Fibroblast of skin of scalp (primary cell): ENCODE measurements at regions not wholly inside any gene's neighbourhood (a gene's known extent, or its start where the extent isn't known, plus 50 kb on each side); places are given as distances from the start of the nearest gene placed in this dataset.

ENCODE experiments used
- DNase-seq: peaks from one replicate; pipeline ENCODE4 v3.0.0-alpha.2; 2013

GRCh38 chr13:109853153-109853552, 66.8 kb upstream of the IRS2 start:
- DNase-seq: no peak

DNA sequence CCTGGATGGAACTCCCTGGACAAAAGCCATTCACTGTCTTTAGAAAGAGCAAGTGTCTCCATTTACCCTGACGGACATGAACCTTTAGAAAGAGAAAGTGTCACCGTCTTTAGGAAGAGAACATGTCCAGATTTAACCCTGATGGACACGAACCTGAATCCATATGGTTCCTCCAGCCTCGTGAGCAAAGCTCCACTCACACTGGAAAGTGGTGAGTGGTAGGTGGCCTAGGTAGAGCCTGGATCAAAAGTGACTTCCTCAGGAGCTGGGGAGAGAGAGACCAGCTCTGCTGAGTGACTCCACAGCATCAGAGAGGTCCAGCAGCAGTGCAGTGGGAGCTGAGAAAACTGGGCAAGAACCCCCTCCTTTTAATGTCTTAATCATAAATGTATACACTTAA, 59.8 kb upstream of the IRS2 start:
- DNase-seq: no peak

GRCh38 chr13:109844396-109844795, 58.0 kb upstream of the IRS2 start:
- peak; percentile 56 for DNase-seq

DNA sequence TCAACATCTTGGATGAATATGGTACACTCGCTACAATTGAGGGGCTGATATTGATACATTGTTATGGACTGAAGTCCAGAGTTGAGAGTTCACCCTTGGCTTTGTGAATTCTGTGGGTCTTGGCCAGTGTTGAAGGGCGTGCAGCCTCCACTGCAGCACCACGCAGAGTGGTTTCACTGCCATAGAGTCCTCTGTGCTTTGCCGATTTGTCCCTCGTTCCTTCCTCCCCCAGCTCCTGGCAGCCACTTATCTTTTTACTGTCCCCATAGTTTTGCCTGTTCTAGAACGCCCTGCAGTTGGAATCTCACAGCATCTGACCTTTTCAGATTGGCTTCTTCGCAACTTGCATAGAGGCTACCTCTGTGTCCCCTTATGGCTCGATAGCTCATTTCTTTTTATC, 57.3 kb upstream of the IRS2 start:
- no peak for DNase-seq

DNA sequence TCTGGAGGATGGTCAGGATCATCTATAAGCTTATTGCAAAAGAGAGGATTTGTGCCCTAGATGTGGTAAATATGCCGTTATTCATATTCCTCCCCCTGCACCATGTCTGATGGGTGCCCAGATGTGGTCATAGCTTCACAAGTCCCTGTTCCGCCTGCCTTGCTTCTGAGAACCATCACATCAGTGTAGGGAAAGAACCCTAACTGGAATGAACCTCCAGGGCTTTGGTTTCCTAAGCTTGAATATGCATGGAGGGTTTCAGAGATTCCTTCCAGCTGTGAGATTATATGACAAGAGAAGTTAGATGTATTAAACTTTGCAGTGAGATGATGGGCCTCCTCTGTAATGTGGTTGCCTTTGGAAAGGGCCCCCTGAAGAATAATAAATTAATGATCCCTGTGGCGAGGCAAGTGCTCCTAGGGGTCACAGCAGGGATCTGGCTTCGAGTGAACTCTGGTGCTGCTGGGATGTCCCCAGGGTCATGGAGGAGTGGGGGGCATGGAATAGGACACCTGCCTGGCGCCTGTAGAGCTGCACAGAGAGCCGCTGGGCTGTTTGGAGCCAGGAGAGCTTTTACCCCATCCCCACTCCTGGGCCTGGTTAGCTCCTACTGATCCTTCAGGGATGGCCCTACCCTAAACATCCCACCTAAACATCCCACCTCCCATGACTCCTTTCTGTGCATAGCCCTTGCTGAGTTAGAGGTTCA, 56.0 kb upstream of the IRS2 start:
- DNase-seq: no peak

GRCh38 chr13:109840893-109841287, 54.5 kb upstream of the IRS2 start:
- no peak for DNase-seq

GRCh38 chr13:109840201-109840892, 54.0 kb upstream of the IRS2 start:
- DNase-seq: peak; percentile 86

DNA sequence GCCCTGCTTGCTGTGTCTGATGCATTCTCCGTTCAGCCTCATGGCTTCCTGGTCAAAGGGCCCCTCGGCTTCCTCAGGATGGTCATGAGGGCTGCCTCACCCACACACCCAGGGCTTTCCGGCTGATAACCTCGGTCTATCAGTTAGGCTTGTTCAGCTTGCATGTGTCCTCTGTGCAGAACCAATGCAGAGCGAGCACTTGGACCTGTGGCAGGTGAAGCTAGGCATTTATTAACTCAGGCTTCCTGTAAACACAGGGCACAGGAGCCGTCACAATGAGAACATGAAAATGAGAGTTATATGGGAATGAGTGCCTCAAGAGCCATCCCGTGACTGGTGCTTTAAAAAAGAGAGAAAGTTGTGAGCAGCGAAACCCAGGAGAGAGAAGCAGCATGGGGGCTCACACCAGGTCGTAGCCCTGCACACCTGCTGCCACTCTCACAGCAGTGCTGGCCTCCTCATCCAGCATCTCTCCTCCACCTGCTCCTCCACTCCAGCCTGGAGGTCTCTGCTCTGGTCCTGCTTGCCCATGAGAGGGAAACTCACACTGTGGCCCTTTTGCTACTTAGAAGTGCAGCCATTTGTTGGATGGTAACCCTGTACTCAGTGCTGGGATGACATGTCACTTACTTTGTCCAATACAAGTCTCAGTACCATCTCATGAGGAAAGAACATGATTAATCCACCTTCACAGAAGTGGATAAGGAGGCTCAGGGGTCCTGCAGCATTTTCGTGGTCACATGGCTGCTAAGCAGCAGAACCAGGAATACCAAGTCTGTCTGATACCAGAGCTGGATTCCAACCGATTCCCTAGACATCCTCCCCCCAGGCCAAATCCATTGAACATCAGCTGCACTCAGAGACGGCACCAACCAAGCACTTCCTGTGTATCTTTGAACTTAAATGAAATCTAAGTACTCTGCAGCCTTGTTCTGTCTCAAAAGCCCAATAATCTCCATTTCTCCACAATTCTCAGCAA, 50.5 kb upstream of the IRS2 start:
- no peak for DNase-seq
